ENCODE measurements at regions not wholly inside any gene's neighbourhood (a gene's known extent, or its start where the extent isn't known, plus 50 kb on each side); places are given as distances from the start of the nearest gene placed in this dataset.

DNA sequence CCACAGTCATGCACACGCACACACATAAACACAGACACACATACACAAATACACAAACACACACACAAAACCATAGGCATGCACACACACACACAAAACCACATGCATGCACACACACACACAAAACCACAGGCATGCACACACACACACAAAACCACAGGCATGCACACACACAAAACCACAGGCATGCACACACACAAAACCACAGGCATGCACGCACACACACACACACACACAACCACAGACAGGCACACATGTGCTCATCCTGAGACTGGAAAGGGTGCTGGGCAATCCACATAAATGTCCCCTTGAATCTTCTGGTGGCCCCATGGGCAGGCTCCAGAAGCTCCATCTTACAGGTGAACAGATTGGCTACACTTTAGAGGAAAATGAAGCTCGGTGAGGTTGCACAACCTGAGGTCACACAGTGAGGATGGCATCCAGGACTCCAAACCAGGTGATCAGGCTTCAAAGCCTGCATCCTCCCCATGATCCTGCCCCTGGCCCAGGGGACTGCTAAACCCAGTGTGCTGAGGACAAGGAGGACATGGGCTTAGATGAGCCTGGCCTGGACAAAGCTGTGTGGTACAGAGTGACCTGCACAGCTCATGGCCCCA is 144.8 kb downstream of the GADD45G start:
- Histone ChIP-seq H3K4me3 (ENCODE audit: low read depth, low read length) (no peak overlapping the region), H3K36me3 (ENCODE audit: control insufficient read depth in 2 of 2, insufficient read depth in 1 of 2, low read length in 2 of 2) (no peaks in the 10 kb centered on the region), H3K27ac (ENCODE audit: extremely low read depth, low read depth, low read length) (no peak overlapping the region), H3K9me3 (ENCODE audit: control insufficient read depth, insufficient read depth, low read depth, low read length) (no peaks in the 10 kb centered on the region), H3K4me1 (ENCODE audit: control insufficient read depth, insufficient read depth, low read length) (no peaks in the 10 kb centered on the region; the same call in 1 of the 2 replicates)
- no peak for TF ChIP-seq ZNF707 (tag by site-specific recombination; IDR thresholded peaks at IDR 0.05)
- TF ChIP-seq, protein P1, sequence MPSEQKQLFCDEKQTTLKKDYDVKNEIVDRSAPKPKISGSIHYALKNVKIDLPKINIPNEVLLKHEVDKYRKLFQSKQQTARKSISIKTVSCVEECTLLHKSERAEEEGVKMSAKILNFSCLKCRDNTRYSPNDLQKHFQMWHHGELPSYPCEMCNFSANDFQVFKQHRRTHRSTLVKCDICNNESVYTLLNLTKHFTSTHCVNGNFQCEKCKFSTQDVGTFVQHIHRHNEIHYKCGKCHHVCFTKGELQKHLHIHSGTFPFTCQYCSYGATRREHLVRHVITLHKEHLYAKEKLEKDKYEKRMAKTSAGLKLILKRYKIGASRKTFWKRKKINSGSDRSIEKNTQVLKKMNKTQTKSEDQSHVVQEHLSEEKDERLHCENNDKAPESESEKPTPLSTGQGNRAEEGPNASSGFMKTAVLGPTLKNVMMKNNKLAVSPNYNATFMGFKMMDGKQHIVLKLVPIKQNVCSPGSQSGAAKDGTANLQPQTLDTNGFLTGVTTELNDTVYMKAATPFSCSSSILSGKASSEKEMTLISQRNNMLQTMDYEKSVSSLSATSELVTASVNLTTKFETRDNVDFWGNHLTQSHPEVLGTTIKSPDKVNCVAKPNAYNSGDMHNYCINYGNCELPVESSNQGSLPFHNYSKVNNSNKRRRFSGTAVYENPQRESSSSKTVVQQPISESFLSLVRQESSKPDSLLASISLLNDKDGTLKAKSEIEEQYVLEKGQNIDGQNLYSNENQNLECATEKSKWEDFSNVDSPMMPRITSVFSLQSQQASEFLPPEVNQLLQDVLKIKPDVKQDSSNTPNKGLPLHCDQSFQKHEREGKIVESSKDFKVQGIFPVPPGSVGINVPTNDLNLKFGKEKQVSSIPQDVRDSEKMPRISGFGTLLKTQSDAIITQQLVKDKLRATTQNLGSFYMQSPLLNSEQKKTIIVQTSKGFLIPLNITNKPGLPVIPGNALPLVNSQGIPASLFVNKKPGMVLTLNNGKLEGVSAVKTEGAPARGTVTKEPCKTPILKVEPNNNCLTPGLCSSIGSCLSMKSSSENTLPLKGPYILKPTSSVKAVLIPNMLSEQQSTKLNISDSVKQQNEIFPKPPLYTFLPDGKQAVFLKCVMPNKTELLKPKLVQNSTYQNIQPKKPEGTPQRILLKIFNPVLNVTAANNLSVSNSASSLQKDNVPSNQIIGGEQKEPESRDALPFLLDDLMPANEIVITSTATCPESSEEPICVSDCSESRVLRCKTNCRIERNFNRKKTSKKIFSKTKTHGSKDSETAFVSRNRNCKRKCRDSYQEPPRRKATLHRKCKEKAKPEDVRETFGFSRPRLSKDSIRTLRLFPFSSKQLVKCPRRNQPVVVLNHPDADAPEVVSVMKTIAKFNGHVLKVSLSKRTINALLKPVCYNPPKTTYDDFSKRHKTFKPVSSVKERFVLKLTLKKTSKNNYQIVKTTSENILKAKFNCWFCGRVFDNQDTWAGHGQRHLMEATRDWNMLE (tag by site-specific recombination; conservative IDR thresholded peaks at IDR 0.05; ENCODE audit: low read depth) = no peak
- no peak for TF ChIP-seq ZFP3 (tag by site-specific recombination; IDR thresholded peaks at IDR 0.05; ENCODE audit: low read depth)
- TF ChIP-seq, protein P2, sequence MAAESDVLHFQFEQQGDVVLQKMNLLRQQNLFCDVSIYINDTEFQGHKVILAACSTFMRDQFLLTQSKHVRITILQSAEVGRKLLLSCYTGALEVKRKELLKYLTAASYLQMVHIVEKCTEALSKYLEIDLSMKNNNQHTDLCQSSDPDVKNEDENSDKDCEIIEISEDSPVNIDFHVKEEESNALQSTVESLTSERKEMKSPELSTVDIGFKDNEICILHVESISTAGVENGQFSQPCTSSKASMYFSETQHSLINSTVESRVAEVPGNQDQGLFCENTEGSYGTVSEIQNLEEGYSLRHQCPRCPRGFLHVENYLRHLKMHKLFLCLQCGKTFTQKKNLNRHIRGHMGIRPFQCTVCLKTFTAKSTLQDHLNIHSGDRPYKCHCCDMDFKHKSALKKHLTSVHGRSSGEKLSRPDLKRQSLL (tag by site-specific recombination; IDR thresholded peaks at IDR 0.05) = no peak
- TF ChIP-seq, protein P3, sequence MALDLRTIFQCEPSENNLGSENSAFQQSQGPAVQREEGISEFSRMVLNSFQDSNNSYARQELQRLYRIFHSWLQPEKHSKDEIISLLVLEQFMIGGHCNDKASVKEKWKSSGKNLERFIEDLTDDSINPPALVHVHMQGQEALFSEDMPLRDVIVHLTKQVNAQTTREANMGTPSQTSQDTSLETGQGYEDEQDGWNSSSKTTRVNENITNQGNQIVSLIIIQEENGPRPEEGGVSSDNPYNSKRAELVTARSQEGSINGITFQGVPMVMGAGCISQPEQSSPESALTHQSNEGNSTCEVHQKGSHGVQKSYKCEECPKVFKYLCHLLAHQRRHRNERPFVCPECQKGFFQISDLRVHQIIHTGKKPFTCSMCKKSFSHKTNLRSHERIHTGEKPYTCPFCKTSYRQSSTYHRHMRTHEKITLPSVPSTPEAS (tag by site-specific recombination; IDR thresholded peaks at IDR 0.05) = peak; percentile 100
- TF ChIP-seq ZNF544 (tag by site-specific recombination; IDR thresholded peaks at IDR 0.05) = no peak
- no peak for TF ChIP-seq ZNF473 (tag by site-specific recombination; IDR thresholded peaks at IDR 0.05)
- no peak for TF ChIP-seq HOXD13 (CRISPR knock-in tag; IDR thresholded peaks at IDR 0.05; ENCODE audit: borderline replicate concordance)
- TF ChIP-seq ZNF16 (tag by site-specific recombination; IDR thresholded peaks at IDR 0.05; ENCODE audit: low read depth) = no peak
- ChIA-PET POLR2A (interaction anchor here (0.6 to 3.4 kb wide), 3 partner anchors 145 to 1215 kb away, joined by 3 to 14 read pairs (median 3); partner anchors contain the start of genes GADD45G and NXNL2), CTCF (interaction anchor here (0.7 to 1.9 kb wide), 6 partner anchors 10 to 157 kb away, joined by 3 to 6 read pairs (median 4); no protein-coding TSS in a partner anchor)

DNA sequence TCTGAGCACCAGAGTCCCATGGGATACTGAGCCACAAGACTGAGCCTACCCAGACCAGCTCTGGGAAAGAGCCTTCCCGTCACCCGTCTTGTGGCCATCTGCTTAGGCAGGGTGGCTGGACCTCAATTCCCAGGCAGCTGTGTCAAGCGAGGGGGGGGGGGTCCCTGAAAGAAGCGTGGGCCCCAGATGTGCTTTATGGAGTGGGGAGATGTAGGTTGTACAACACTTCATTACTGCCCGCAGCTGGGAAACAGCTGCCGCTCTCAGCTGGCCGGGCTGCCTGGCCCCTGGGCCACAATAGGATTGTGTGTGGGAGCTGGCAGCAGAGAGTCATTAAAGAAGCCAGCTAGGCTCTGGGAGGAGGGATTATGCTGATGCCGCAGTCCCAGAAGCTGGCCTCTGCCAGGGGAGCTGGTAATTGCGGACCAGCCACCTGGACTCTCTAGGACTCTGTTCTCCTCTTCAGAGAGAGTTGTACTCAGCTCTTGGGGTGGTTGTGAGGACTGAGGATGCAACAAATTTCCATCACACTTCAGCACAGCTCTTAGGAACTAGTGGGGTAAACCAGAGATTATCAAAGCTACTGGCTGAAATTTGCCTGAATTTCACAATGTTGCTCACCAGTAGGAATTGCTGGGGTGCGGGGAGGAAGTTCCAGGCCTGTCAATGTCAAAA is 145.4 kb downstream of the GADD45G start:
- H3K9me3 ChIP-seq (ENCODE audit: control insufficient read depth, insufficient read depth, low read depth, low read length) = no peaks in the 10 kb centered on the region
- no peaks in the 10 kb centered on the region; the same call in 1 of the 2 replicates for H3K4me1 ChIP-seq (ENCODE audit: control insufficient read depth, insufficient read depth, low read length)
- ChIA-PET CTCF (interaction anchor here (0.7 to 2.0 kb wide), 9 partner anchors 9 to 356 kb away, joined by 3 to 7 read pairs (median 4); no protein-coding TSS in a partner anchor), POLR2A (interaction anchor here (0.6 to 3.4 kb wide), 4 partner anchors 145 to 1215 kb away, joined by 3 to 14 read pairs (median 4); partner anchors contain the start of genes GADD45G and NXNL2)
- H3K4me3 ChIP-seq (ENCODE audit: low read depth, low read length) = no peak overlapping the region
- H3K27ac ChIP-seq (ENCODE audit: extremely low read depth, low read depth, low read length) = no peak overlapping the region
- no peaks in the 10 kb centered on the region for H3K36me3 ChIP-seq (ENCODE audit: control insufficient read depth in 2 of 2, insufficient read depth in 1 of 2, low read length in 2 of 2)
- TF ChIP-seq, protein P4, sequence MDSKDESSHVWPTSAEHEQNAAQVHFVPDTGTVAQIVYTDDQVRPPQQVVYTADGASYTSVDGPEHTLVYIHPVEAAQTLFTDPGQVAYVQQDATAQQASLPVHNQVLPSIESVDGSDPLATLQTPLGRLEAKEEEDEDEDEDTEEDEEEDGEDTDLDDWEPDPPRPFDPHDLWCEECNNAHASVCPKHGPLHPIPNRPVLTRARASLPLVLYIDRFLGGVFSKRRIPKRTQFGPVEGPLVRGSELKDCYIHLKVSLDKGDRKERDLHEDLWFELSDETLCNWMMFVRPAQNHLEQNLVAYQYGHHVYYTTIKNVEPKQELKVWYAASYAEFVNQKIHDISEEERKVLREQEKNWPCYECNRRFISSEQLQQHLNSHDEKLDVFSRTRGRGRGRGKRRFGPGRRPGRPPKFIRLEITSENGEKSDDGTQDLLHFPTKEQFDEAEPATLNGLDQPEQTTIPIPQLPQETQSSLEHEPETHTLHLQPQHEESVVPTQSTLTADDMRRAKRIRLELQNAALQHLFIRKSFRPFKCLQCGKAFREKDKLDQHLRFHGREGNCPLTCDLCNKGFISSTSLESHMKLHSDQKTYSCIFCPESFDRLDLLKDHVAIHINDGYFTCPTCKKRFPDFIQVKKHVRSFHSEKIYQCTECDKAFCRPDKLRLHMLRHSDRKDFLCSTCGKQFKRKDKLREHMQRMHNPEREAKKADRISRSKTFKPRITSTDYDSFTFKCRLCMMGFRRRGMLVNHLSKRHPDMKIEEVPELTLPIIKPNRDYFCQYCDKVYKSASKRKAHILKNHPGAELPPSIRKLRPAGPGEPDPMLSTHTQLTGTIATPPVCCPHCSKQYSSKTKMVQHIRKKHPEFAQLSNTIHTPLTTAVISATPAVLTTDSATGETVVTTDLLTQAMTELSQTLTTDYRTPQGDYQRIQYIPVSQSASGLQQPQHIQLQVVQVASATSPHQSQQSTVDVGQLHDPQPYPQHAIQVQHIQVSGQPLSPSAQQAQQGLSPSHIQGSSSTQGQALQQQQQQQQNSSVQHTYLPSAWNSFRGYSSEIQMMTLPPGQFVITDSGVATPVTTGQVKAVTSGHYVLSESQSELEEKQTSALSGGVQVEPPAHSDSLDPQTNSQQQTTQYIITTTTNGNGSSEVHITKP (tag by site-specific recombination; IDR thresholded peaks at IDR 0.05) = no peak
- TF ChIP-seq ZNF530 (tag by site-specific recombination; IDR thresholded peaks at IDR 0.05; ENCODE audit: low read depth) (no peak), GLI4 (tag by site-specific recombination; IDR thresholded peaks at IDR 0.05) (no peak), ZNF610 (tag by site-specific recombination; IDR thresholded peaks at IDR 0.05; ENCODE audit: borderline replicate concordance) (no peak), OVOL3 (tag by site-specific recombination; IDR thresholded peaks at IDR 0.05) (no peak), ZNF146 (tag by site-specific recombination; IDR thresholded peaks at IDR 0.05) (no peak), ZNF473 (tag by site-specific recombination; IDR thresholded peaks at IDR 0.05) (no peak), ZBTB20 (tag by site-specific recombination; IDR thresholded peaks at IDR 0.05) (no peak)
- TF ChIP-seq, protein P5, sequence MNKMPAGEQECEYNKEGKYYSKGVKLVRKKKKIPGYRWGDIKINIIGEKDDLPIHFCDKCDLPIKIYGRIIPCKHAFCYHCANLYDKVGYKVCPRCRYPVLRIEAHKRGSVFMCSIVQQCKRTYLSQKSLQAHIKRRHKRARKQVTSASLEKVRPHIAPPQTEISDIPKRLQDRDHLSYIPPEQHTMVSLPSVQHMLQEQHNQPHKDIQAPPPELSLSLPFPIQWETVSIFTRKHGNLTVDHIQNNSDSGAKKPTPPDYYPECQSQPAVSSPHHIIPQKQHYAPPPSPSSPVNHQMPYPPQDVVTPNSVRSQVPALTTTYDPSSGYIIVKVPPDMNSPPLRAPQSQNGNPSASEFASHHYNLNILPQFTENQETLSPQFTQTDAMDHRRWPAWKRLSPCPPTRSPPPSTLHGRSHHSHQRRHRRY (tag by site-specific recombination; IDR thresholded peaks at IDR 0.05) = no peak
- TF ChIP-seq, protein P6, sequence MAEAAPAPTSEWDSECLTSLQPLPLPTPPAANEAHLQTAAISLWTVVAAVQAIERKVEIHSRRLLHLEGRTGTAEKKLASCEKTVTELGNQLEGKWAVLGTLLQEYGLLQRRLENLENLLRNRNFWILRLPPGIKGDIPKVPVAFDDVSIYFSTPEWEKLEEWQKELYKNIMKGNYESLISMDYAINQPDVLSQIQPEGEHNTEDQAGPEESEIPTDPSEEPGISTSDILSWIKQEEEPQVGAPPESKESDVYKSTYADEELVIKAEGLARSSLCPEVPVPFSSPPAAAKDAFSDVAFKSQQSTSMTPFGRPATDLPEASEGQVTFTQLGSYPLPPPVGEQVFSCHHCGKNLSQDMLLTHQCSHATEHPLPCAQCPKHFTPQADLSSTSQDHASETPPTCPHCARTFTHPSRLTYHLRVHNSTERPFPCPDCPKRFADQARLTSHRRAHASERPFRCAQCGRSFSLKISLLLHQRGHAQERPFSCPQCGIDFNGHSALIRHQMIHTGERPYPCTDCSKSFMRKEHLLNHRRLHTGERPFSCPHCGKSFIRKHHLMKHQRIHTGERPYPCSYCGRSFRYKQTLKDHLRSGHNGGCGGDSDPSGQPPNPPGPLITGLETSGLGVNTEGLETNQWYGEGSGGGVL (tag by site-specific recombination; IDR thresholded peaks at IDR 0.05) = no peak
